HG02642 (cell line): ENCODE measurements at regions not wholly inside any gene's neighbourhood (a gene's known extent, or its start where the extent isn't known, plus 50 kb on each side); places are given as distances from the start of the nearest gene placed in this dataset.
"Not testable (repeated sequence)": the region's sequence is repeated elsewhere in the genome, so short reads cannot be mapped to it uniquely, and the experiment has no call there.

Experiments
- ATAC-seq: cut with Tn5 transposase; IDR thresholded peaks from one replicate; pipeline ENCODE4 v1.9.1; 2021; ENCODE audit warnings: mild to moderate bottlenecking; ENCODE audit not compliant: unreplicated experiment, poor library complexity

- peak; percentile 76 for ATAC-seq
Measured at GRCh38 chr12:47356129-47356700, 276.5 kb upstream of the AMIGO2 start.

DNA sequence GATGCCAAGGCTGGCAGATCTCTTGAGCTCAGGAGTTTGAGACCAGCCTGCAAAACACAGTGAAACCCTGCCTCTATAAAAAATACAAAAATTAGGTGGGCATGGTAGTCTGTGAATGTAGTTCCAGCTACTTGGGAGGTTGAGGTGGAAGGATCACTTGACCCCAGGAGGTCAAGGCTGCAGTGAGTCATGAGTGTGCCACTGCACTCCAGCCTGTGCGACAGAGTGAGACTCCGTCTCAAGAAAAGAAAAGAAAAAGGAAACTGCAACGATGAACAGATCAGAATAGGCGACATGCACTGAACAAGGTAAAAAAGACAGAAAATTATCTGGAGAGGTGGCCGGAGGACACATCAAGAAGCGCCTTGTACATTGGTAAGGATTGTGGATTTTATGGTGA lies 273.7 kb upstream of the AMIGO2 start:
- ATAC-seq, result no peak

- ATAC-seq, result no peak
Measured at GRCh38 chr12:47352067-47352466, 272.3 kb upstream of the AMIGO2 start.

GRCh38 chr12:47351526-47351925 lies 271.8 kb upstream of the AMIGO2 start:
- no peak for ATAC-seq

DNA sequence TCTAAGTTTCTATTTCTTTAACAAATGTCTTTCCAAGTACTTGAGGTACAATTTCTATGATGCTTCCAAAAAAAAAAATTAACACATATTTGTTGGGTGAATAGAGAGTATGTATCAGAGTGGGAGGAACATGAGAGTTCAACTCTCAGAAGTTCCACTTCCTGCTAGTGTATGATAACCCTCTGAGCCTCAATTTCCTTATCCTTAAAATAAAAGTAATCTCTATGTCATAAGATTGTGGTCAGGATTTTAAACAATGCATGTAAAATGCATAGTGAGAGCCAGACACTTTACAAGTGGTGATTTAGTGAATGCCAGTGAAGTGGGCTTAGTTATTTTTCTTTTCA lies 270.3 kb upstream of the AMIGO2 start:
- no peak for ATAC-seq

GRCh38 chr12:47349137-47350061 lies 269.6 kb upstream of the AMIGO2 start:
- no peak for ATAC-seq

DNA sequence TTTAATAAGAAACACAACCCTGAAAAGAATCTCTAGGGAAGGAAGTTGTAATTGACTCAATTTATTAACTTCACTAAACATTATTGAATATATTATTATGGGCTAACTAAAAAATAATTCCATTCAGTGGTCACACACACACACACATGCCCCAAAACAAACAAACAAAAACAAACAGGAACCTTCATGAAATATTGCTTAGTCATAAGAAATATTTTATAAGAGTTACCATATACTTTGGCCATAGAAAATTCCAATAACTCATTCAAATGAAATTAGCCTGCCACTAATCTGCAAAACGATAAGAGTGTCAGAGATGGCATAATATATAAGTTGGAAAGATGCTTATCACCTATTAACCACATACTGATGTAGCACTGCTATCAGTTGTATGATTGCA lies 268.4 kb upstream of the AMIGO2 start:
- no peak for ATAC-seq

DNA sequence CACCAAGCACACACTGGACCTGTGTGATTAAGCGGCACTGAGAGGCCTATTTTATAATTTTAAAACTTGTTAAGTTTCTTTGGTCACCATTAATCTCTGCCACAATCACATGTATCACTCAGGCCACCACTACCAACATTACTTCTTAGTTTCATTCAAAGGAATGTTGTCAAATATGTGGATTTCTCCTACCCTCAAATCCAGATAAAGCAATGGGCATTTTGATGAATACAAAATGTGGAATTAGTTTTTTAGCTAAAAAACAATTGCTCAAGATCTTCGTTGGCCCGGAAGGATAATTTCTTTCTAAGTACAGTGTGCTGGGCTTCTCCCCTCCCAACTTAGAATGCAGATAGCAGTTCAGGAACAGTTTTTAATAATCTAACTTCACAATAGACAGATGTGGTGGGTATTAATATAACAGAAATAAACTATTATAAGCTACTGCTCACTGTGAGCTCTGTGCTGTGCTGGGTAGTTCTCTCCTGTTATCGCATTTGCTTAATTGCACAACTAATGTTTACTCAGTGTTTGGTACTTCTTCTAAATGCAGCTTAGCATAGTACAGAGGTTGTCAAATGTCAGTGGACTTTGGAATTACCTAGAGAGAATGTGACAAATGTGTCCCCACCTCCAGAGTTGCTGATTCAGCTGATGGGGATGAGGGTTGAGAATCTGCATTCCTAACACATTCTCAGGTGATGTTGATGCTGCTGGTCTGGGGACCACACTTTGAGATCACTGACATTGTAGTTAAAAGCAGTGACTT lies 266.7 kb upstream of the AMIGO2 start:
- ATAC-seq, result no peak

DNA sequence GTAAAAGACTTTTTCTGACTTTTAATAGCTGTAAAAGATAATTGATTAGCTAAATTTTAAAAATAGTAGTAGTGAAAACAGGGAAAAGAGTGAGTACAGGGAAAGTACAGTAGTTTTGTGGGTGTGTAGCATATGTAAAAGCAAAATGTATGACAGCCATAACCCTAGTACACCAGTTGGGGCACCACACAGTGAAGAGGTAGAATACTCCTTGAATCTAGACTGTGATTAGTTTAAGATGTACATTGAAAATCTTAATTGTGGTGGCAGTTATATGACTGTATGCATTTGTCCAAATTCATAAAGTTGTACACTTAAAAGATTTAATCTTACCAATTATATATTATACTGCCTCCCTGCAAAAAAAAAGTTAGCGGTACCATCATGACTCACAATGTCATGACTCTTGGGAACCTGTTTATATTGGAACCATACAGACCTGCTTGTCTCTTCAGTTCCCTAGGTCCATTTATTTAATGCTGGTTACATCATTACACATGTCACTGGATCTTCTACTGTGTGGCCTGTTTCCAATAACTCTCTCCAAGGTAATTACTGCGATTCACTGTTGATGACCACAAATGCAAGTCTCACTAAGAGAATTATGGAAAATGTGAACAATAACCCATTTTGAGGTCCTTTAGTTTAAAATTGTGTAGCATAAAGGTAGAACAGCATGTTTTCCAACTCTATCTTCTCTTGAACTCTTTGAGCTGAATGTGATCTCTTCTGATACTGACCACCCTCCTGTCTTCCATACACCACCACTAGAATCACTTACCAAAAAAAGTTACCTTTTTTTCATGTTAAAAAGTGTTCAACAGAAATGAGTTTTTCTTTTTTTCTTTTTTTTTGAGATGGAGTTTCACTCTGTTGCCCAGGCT lies 264.2 kb upstream of the AMIGO2 start:
- no peak for ATAC-seq

GRCh38 chr12:47340411-47341015 lies 260.8 kb upstream of the AMIGO2 start:
- no peak for ATAC-seq

- ATAC-seq, result no peak
Measured at GRCh38 chr12:47337581-47337980, 257.8 kb upstream of the AMIGO2 start.

- not testable (repeated sequence) for ATAC-seq
Measured at GRCh38 chr12:47333271-47333858, 253.6 kb upstream of the AMIGO2 start.

DNA sequence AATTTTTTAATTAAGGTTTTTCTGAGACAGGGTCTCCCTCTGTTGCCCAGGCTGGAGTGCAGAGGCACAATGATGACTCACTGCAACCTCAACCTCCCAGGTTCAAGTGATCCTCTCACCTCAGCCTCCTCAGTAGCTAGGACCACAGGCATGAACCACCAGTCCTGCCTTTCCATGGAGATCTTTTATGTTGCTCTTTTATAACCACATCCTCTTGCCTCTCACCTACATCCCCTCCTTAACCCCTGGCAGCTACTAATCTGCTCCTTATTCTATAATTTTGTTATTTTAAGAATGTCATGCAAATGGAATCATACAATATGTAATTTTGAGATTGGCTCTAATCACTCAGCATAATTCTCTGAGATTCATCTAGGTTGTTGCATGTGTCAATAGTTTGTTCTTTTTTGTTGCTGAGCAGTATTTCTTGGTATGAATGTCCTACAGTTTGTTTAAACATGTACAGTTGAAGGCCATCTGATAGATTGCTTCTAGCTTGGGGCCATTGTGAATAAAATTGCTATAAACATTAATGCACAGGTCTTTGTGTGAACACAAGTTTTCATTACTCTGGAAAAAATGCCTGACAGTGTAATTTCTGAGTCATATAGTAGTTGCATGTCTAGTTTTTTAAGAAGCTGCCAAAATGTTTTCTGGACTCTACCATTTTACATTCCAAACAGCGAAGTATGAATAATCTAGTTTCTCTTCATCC lies 249.2 kb upstream of the AMIGO2 start:
- ATAC-seq, result no peak

DNA sequence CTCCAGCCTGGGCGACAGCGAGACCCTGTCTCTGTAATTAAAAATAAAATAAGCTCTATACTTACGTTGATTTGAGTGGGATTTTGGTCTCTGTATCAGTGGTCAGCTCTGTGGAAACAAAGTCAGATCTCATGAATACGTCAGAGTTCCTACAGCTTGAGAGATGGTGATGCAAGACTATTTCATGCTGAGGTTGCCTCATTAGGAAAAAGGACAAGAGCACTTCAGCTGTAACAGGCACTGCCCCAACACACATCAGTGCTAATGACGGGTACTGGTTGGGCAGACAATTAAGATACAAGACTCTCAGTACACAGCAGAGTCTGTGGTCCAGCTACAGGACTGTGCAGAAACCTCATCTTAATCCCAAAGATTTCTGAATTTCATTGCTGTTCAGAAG lies 246.4 kb upstream of the AMIGO2 start:
- no peak for ATAC-seq

DNA sequence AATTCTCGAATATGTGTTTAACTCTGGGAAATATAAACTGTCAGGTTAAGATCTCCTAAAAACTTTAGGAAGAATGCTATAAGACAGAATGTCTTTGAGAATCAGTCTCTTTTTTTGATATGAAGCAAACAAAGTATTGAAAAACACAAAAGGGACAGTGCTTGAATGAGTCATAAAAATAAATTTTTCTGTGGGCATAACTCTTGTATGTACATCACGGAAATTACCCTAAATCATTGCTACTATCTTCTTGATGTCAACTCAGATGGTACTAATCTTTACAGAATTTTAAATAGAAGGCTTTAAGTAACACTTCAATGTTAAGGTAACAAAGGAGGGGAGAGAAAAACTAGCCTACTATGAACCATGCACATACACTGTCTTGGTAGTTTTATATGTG lies 244.0 kb upstream of the AMIGO2 start:
- ATAC-seq, result no peak

- ATAC-seq, result no peak
Measured at GRCh38 chr12:47321436-47321835, 241.7 kb upstream of the AMIGO2 start.

GRCh38 chr12:47319746-47320145 lies 240.0 kb upstream of the AMIGO2 start:
- no peak for ATAC-seq

DNA sequence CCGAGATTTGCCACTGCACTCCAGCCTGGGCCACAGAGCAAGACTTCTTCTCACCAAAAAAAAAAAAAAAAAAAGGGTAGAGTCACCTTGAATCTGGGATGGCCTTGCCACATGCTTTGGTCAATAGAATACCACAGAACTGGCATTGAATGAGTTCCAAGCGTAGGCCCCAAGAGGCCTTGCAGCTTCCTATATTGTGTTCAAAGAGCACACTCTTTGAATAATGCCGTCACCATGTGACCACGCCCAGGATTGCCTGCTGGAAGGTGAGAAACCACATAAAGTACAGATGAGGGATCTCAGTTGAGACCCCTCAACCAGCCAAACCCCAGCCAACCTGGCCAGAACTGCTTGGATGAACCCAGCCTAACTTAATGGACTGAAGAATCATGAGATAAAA lies 239.2 kb upstream of the AMIGO2 start:
- no peak for ATAC-seq
